ENCODE measurements at regions not wholly inside any gene's neighbourhood (a gene's known extent, or its start where the extent isn't known, plus 50 kb on each side); places are given as distances from the start of the nearest gene placed in this dataset.

GRCh38 chr15:38149315-38149714 lies 103.3 kb upstream of the SPRED1 start:
- H3K23ac ChIP-seq (ENCODE audit: low read depth, low read length): no peak overlapping the region
- no peak overlapping the region for H2BK20ac ChIP-seq (ENCODE audit: low read depth, low read length)
- no peak overlapping the region for H2AK9ac ChIP-seq (replicated peaks; ENCODE audit: low read depth, low read length, poor library complexity)
- ChIA-PET CTCF (no interaction called here), POLR2A (ENCODE audit: unreplicated experiment) (no interaction called here)
- in situ Hi-C loops (cut with MboI; ENCODE audit: low sequenced_read_pairs) (no loop called here), intact Hi-C loops (cut with micrococcal nuclease) (no loop called here), dilution Hi-C loops (cut with HindIII; ENCODE audit: low sequenced_read_pairs, unreplicated experiment) (no loop called here)
- H2AFZ ChIP-seq (replicated peaks; ENCODE audit: low read length, poor library complexity): no peak overlapping the region
- no peaks in the 10 kb centered on the region for H3K4me1 ChIP-seq (ENCODE audit: control insufficient read depth, insufficient read depth, low read length)
- no peak overlapping the region for H3K4me3 ChIP-seq (ENCODE audit: insufficient read depth, low read depth, low read length)
- no peak overlapping the region for H2BK120ac ChIP-seq (ENCODE audit: low read depth, low read length)
- no peak overlapping the region for H3K4ac ChIP-seq (ENCODE audit: low read depth, low read length)
- H3K9me1 ChIP-seq (ENCODE audit: insufficient read depth, low read length): no peaks in the 10 kb centered on the region
- H4K20me1 ChIP-seq (ENCODE audit: insufficient read depth, low read length): no peaks in the 10 kb centered on the region
- no peak overlapping the region for H2AK5ac ChIP-seq (ENCODE audit: low read depth, low read length)
- H3K79me1 ChIP-seq (ENCODE audit: low read depth in 1 of 2, low read length in 2 of 2): no peaks in the 10 kb centered on the region
- no peaks in the 10 kb centered on the region for H3K36me3 ChIP-seq (ENCODE audit: control insufficient read depth, insufficient read depth, low read length)
- no peak overlapping the region for H4K8ac ChIP-seq (ENCODE audit: low read depth in 2 of 2, low read length in 2 of 2)
- no peak overlapping the region for H2BK5ac ChIP-seq (ENCODE audit: low read depth, low read length, poor library complexity, severe bottlenecking)
- DNase-seq: no peak
- no peak overlapping the region for H4K91ac ChIP-seq (ENCODE audit: insufficient read depth, low read depth, low read length)
- no peak for ATAC-seq (ENCODE audit: low read depth)
- H2BK15ac ChIP-seq (ENCODE audit: low read depth, low read length): no peak overlapping the region
- WGBS, 2 experiments (ENCODE audit: extremely low coverage in 2 of 2, insufficient read length in 1 of 2): no CpG with 5 or more reads among the region's 4 CpGs
- no peak overlapping the region for H3K9ac ChIP-seq (ENCODE audit: low read depth, low read length)
- TF ChIP-seq, protein P1, sequence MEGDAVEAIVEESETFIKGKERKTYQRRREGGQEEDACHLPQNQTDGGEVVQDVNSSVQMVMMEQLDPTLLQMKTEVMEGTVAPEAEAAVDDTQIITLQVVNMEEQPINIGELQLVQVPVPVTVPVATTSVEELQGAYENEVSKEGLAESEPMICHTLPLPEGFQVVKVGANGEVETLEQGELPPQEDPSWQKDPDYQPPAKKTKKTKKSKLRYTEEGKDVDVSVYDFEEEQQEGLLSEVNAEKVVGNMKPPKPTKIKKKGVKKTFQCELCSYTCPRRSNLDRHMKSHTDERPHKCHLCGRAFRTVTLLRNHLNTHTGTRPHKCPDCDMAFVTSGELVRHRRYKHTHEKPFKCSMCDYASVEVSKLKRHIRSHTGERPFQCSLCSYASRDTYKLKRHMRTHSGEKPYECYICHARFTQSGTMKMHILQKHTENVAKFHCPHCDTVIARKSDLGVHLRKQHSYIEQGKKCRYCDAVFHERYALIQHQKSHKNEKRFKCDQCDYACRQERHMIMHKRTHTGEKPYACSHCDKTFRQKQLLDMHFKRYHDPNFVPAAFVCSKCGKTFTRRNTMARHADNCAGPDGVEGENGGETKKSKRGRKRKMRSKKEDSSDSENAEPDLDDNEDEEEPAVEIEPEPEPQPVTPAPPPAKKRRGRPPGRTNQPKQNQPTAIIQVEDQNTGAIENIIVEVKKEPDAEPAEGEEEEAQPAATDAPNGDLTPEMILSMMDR (conservative IDR thresholded peaks at IDR 0.05; ENCODE audit: low read depth, low read length): no peak
- no peak for TF ChIP-seq BHLHE40 (IDR thresholded peaks at IDR 0.05; ENCODE audit: low read depth, low read length)
- TF ChIP-seq, protein P2, sequence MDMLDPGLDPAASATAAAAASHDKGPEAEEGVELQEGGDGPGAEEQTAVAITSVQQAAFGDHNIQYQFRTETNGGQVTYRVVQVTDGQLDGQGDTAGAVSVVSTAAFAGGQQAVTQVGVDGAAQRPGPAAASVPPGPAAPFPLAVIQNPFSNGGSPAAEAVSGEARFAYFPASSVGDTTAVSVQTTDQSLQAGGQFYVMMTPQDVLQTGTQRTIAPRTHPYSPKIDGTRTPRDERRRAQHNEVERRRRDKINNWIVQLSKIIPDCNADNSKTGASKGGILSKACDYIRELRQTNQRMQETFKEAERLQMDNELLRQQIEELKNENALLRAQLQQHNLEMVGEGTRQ (IDR thresholded peaks at IDR 0.05; ENCODE audit: low read depth, low read length): no peak
- TF ChIP-seq RCOR1 (IDR thresholded peaks at IDR 0.05; ENCODE audit: insufficient replicate concordance, low read length): no peak
- TF ChIP-seq CHD1 (IDR thresholded peaks at IDR 0.05; ENCODE audit: low read depth, low read length): no peak
- no peak for TF ChIP-seq RFX5 (IDR thresholded peaks at IDR 0.05; ENCODE audit: low read depth, low read length)
- TF ChIP-seq SMC3 (IDR thresholded peaks at IDR 0.05; ENCODE audit: low read depth, low read length): no peak
- TF ChIP-seq, protein P3, sequence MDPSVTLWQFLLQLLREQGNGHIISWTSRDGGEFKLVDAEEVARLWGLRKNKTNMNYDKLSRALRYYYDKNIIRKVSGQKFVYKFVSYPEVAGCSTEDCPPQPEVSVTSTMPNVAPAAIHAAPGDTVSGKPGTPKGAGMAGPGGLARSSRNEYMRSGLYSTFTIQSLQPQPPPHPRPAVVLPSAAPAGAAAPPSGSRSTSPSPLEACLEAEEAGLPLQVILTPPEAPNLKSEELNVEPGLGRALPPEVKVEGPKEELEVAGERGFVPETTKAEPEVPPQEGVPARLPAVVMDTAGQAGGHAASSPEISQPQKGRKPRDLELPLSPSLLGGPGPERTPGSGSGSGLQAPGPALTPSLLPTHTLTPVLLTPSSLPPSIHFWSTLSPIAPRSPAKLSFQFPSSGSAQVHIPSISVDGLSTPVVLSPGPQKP (IDR thresholded peaks at IDR 0.05; ENCODE audit: borderline replicate concordance, low read depth, low read length): no peak
- no peak for TF ChIP-seq NFE2L2 (IDR thresholded peaks at IDR 0.05; ENCODE audit: low read depth, low read length)
- TF ChIP-seq RAD21 (IDR thresholded peaks at IDR 0.05; ENCODE audit: low read length): no peak
- no peak for TF ChIP-seq FOS (IDR thresholded peaks at IDR 0.05; ENCODE audit: low read depth, low read length)
- H4K5ac ChIP-seq (ENCODE audit: low read depth, low read length): no peak overlapping the region
- no peak overlapping the region for H3K56ac ChIP-seq (ENCODE audit: extremely low read depth, insufficient read depth, low read length)
- no peak overlapping the region for H3K14ac ChIP-seq (replicated peaks; ENCODE audit: low read depth, low read length)
- no peak overlapping the region for H3K18ac ChIP-seq (ENCODE audit: low read depth, low read length)
- no peak overlapping the region for H3K27ac ChIP-seq (ENCODE audit: insufficient read depth, low read length)
- no TSS peak for BruUV-seq (replicated peaks)
- 0 out of 2 replicates have a peak, but pooled peaks cover 1% of the 10 kb centered on the region for H3K27me3 ChIP-seq (ENCODE audit: control insufficient read depth, insufficient read depth, low read length)
- H3K9me3 ChIP-seq (ENCODE audit: control insufficient read depth, insufficient read depth, low read length): peaks cover 3% of the 10 kb centered on the region
- H3K4me2 ChIP-seq (ENCODE audit: low read depth, low read length): no peak overlapping the region

All from IMR-90 (cell line).